Stomach (tissue), 4 donors: ENCODE measurements at regions not wholly inside any gene's neighbourhood (a gene's known extent, or its start where the extent isn't known, plus 50 kb on each side); places are given as distances from the start of the nearest gene placed in this dataset.

Experiments used
- EP300 ChIP-seq: sonication (generic); formaldehyde crosslinking; IDR thresholded peaks from one replicate; pipeline ENCODE4 v1.6.1; 2017; ENCODE audit warnings: antibody characterized with exemption
- POLR2A ChIP-seq, 4 donors: fragments of 450-650 bp; IDR thresholded peaks; one replicate each; pipeline ENCODE4 v1.6.1; 2016; ENCODE audit warnings: antibody characterized with exemption in 4 of 4, control low read depth in 2 of 4, mild to moderate bottlenecking in 1 of 4, moderate library complexity in 1 of 4
- POLR2AphosphoS5 ChIP-seq, 3 donors: sonication (generic); formaldehyde crosslinking; IDR thresholded peaks; one replicate each; pipeline ENCODE4 v1.6.1; 2016; ENCODE audit warnings: antibody characterized with exemption in 3 of 3
- TF ChIP-seq, protein P1 (sequence below), 7 experiments: fragments of 450-650 bp in 4 of 7; fragments of 200-600 bp in 3 of 7; sonication (generic) in 3 of 7; IDR thresholded peaks; one replicate each; pipeline ENCODE4 v1.5.1; 2016 to 2019; ENCODE audit warnings: antibody characterized with exemption in 7 of 7, control low read depth in 2 of 7, mild to moderate bottlenecking in 1 of 7

- TF ChIP-seq, protein P1, sequence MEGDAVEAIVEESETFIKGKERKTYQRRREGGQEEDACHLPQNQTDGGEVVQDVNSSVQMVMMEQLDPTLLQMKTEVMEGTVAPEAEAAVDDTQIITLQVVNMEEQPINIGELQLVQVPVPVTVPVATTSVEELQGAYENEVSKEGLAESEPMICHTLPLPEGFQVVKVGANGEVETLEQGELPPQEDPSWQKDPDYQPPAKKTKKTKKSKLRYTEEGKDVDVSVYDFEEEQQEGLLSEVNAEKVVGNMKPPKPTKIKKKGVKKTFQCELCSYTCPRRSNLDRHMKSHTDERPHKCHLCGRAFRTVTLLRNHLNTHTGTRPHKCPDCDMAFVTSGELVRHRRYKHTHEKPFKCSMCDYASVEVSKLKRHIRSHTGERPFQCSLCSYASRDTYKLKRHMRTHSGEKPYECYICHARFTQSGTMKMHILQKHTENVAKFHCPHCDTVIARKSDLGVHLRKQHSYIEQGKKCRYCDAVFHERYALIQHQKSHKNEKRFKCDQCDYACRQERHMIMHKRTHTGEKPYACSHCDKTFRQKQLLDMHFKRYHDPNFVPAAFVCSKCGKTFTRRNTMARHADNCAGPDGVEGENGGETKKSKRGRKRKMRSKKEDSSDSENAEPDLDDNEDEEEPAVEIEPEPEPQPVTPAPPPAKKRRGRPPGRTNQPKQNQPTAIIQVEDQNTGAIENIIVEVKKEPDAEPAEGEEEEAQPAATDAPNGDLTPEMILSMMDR (IDR thresholded peaks at IDR 0.05) = no peak
- TF ChIP-seq POLR2A (IDR thresholded peaks at IDR 0.05) = no peak
- no peak for TF ChIP-seq EP300
- no peak for TF ChIP-seq POLR2AphosphoS5 (IDR thresholded peaks at IDR 0.05)
These were observed 117.8 kb downstream of the SLC41A2 start for GRCh38 chr12:104840262-104840661.
